ENCODE measurements at regions not wholly inside any gene's neighbourhood (a gene's known extent, or its start where the extent isn't known, plus 50 kb on each side); places are given as distances from the start of the nearest gene placed in this dataset.

DNA sequence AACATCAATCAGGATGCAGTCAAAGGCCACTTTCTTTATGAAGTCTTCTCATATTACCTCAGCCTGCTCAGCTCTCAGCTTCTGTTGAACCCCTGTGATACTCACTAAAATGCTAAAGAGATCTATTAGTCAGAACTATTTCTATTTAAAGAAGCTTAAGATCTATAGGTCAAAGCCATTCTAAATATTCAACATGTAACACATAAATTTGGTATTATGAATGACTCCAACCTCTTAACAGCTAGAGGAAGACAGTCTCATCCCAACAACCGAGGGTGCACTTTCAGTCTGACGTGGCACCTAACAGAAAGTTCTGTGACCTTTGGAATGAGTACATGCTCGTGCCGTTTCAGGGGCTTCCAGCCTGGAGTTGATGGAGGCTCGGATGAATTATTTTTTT lies 301.5 kb upstream of the VLDLR start:
- TF ChIP-seq EZH2phosphoT487 (IDR thresholded peaks at IDR 0.05; ENCODE audit: unreplicated experiment) (no peak), EZH2 (IDR thresholded peaks at IDR 0.05; ENCODE audit: low read depth, unreplicated experiment) (no peak), CREB1 (CRISPR knock-in tag; IDR thresholded peaks at IDR 0.05; ENCODE audit: low read depth) (no peak), JUNB (IDR thresholded peaks at IDR 0.05; ENCODE audit: unreplicated experiment) (no peak)
- TF ChIP-seq, protein P1, sequence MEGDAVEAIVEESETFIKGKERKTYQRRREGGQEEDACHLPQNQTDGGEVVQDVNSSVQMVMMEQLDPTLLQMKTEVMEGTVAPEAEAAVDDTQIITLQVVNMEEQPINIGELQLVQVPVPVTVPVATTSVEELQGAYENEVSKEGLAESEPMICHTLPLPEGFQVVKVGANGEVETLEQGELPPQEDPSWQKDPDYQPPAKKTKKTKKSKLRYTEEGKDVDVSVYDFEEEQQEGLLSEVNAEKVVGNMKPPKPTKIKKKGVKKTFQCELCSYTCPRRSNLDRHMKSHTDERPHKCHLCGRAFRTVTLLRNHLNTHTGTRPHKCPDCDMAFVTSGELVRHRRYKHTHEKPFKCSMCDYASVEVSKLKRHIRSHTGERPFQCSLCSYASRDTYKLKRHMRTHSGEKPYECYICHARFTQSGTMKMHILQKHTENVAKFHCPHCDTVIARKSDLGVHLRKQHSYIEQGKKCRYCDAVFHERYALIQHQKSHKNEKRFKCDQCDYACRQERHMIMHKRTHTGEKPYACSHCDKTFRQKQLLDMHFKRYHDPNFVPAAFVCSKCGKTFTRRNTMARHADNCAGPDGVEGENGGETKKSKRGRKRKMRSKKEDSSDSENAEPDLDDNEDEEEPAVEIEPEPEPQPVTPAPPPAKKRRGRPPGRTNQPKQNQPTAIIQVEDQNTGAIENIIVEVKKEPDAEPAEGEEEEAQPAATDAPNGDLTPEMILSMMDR (conservative IDR thresholded peaks at IDR 0.05; ENCODE audit: low read depth in 2 of 2): no peak
